SKM-1 (cell line): ENCODE measurements at regions not wholly inside any gene's neighbourhood (a gene's known extent, or its start where the extent isn't known, plus 50 kb on each side); places are given as distances from the start of the nearest gene placed in this dataset.

Experiments used
- DNase-seq: peaks from one replicate; lab custom pipeline; 2025; ENCODE audit not compliant: unreplicated experiment; lab: John Stamatoyannopoulos, UW

DNA sequence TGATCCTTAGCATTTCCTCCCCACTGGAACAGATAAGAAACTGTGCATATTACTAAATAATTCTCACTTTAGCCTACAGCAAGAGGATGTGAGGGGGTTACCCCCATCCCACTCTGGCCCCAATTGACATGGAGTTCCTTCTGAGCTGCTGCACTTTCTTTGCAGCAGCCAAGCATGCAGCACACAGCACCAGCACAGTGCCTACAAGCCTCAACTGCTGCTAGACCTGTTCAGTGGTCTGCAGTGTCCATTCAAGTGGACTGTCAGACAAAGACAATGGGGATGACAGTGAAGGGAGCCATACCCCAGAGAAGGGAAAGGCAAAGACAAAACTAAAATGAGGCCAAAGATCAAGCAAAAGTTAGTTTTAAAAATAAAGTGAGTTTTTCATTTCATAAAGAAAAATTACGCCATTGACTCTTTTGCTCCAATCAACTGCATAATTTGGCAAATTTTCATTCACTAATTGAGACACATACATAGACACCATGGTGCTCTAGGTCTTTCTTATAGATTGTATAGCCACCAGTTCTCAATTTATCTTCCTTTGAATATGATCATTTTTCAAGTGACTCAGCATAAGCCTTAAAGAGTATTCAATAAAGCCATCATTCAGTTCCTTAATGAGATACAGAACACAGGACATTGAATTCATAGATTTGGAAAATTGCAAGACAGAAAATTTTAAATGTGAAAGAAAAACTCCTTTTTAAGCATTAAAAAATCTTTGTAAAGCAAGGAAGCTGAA lies 410.6 kb downstream of the HNRNPD start:
- no peak for DNase-seq

DNA sequence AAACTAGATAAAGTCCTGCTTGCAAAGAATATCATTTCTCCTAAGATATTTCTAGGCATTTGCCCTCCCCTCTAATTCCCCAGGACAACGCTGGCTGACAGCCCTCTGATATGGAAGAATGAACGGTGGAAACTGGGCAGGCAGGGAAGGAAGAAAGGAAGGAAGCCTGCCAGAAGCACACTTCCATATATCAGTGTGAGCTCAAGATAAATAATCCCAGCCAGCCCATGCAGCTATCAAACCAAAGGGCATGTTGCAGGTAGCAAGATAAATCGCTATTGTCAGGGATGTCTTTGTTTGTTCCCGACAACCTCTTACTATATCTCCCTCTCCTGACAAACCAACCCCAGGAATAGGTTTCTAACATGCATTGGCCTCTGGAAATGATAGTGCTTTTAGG lies 412.8 kb downstream of the HNRNPD start:
- no peak for DNase-seq

DNA sequence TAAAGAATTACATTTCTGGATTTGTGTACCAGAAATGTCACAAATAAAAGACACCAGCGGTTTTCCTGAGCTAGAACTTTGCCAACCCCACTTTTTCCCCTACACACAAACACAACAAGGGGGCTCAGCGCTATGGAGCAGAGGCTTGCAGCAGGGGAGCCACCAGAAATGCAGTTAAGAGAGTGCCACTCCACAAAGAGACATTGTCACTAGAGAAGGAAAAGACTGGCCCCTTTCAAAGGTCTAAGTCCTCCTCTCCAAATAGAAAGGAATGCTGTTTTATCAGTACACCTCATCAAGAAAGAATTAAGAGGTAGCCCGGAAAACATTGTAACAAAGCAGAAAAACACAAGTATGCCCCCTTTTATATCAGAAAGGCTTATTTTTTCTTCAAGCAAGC lies 419.5 kb downstream of the HNRNPD start:
- DNase-seq, result no peak

DNA sequence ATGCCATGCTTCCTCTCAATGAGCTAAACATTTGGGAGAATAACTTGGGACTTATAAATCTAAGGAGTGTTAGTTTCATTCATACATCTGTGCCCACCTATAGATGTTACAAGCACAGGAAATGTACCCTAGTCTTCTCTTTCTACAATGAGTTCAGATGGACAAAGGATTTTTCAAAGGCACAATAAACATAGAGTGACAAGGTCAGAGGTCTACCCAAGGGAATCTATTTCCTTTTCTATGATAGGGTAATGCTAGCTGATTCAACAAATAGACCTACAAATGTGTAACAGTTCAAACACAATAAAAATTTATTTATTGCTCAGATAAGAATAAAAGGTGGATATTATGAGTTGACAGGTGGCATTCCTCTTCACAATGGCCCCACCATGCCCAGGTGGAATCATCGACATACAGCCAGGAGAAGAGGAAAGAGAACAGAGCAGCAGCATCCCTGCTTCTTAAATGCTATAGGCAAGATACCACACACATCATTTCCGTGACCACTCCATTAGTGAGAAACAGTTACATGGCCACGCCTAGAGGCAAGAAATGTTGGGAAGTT lies 421.8 kb downstream of the HNRNPD start:
- no peak for DNase-seq

GRCh38 chr4:81946996-81947395 lies 426.8 kb downstream of the HNRNPD start:
- no peak for DNase-seq

DNA sequence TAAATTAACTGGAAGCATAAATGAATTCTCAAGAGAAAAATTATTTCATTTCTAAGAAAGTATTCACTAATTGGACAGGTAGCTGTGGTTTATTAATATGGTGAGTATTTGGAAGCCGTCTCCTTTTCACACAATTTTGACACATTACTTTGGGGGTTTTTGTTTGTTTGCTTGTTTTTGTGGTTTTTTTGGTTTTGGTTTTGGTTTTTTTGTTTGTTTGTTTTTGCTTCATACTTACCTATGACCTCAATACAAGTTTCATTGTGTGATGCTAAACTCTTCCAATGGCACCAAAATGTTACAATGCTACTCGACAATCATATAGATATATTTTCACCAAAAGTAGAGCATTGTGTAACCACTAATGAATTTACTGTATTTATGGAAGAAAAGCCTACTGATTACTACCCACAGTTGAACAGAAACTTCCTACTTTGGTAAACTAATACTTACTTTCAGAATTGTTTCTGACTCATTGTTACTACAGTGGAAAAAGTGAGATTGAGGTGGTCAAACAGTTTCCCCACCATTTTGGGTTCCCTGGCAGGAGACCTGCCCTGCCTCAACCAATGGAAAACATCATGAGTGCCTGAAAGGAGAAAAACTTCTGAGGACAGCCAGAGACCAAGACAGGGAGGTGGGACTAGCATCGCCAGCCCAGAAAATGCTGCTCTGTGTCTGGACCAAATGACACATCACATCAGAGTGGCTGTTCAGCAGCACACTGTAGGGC lies 443.1 kb downstream of the HNRNPD start:
- DNase-seq, result no peak

- DNase-seq, result no peak
These were observed 450.7 kb downstream of the HNRNPD start for GRCh38 chr4:81923140-81923539.

- DNase-seq, result no peak
These were observed 450.6 kb upstream of the RASGEF1B start for GRCh38 chr4:81922313-81922712.

GRCh38 chr4:81921751-81922159 lies 450.0 kb upstream of the RASGEF1B start:
- no peak for DNase-seq

DNA sequence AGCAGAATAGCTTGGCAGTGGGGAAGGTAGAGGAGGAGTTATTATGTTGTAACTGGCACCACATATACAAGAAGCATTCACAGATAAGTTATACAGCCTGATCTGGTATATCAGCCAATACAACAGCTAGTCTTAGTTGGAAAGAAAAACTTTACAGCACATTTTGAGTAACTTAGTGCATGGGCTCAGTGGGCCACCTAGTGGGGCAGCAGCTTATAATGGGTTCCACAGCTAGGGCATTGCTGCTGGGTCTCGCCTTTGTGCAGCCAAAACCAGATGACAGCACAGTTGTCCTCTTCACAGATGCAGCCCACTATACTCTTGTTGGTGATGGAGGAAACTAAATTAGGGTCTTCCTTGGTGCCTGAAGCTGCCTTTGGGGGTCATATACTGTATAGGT lies 448.1 kb upstream of the RASGEF1B start:
- DNase-seq, result no peak

GRCh38 chr4:81919223-81919622 lies 447.5 kb upstream of the RASGEF1B start:
- no peak for DNase-seq

DNA sequence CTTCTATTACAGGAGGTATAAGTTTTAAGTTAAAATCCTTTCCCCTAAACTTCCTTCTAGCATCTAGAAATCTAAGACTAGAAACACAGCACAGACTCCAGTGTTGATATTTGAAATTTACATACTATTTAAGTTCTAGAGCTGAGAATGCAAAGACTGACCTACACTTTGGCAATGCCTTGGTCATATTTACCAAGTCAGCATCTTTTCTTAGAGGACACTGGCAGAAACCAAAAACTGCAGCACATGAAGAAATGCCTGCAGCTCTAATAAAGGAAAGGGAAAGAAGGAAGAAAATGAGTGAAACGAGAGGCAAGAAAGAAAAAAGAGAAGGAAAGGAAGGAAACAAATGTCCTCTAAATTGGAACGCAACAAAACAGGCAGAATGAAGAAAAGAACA lies 443.7 kb upstream of the RASGEF1B start:
- no peak for DNase-seq

GRCh38 chr4:81914623-81915022 lies 442.9 kb upstream of the RASGEF1B start:
- no peak for DNase-seq

DNA sequence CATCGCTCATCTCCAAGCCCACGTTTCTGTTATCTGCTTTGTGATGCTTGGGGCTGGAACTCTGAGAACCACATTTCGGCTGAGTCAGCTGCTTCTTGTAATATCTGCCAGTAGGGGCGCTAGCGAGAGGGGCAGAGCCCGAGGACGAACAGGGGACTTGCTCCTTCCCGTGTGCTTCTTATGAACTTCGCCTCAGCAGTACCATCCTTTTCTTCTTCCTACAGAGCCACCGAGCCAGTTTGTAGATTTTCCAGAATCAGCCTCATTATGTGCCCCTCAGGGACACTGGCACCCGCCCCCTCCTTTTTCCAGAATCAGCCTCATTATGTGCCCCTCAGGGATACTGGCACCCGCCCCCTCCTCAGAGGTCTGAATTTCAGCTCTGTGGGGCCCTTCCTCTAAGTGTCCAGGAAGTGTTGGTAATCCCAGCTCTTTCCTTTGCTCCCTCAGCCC lies 441.7 kb upstream of the RASGEF1B start:
- peak; percentile 70 for DNase-seq

DNA sequence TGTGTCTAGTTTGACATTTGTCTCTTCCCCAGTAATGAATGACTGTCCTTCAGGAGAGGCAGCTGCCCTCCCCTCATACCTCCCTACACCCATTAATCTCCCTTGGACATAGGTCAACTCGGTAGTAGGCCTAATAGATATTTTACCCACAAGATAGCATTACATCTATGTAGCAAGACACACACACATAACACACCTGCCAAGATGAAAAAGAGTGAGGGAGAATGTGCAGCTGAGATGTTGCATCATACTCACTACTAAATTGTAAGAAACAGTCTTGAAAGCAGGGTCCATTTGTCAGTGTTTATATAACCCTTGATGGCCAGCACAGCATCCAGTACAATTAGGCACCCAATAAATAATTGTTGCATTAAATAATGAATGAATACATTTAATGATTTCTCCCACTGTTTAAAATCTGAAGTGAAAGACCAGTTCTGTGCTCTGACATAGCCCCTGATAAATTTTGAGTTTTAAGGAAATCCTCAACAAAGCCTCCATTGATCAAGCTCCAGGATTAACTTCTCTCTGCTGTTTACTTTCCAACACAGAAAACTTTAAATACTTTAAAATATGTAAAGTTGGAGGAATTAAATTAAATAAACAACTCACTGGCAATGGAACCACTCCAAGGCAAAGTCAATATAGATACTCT lies 440.8 kb upstream of the RASGEF1B start:
- no peak for DNase-seq

DNA sequence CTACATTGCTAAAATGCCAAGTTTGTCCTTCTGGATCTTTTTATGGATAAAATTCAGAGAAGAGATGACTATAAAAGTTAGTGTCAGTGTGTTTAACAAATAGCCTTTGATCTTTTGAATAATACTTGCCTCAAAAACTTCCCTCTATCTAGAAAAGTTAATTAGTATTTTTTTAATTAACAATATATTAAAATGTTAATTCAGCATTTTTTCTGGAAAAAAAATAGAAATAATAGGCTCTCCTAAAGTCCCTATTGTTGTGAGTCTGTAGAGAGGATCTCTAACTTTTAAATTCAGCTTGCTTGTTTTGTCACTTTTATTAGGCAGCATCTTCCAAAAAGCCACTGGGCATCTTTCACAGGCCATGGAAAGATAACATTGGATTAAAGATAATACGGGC lies 435.2 kb upstream of the RASGEF1B start:
- no peak for DNase-seq

DNA sequence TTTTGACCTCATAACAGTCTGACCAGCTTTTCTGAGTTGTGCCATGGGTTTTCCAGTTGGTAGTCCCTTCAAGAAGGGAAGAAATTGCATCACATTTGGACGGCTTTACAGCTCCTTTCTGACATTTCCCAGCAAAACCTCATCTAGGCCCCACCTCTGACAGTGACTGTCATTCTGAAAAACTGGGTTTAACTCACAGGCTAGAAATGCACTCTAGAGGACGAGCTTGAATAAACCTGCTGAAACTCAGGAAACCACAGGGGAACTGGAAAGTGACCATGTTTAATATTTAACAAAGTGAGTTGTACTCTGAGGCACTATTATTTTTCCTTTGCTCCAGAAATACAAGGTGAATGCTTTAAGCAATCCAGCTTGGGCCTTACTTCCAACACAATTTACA lies 434.3 kb upstream of the RASGEF1B start:
- no peak for DNase-seq

DNA sequence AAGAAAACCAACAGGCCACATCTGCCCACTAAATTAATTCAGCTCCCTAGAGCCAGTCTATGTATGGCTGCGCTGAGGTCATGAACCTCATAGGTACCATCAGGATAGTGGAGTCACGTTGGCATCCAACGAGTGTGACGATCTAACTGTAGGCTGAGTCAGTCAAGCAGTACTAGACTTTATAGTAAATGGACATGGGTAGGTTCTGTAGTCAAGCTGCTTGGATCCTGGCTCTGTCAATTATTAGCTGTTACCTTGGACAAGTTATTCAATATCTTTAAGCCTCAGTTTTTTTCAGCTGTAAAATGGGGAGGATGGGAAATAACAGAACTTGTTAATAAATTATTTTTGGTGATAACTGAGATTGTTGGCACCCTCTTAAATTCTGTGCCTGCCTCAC lies 432.4 kb upstream of the RASGEF1B start:
- no peak for DNase-seq

DNA sequence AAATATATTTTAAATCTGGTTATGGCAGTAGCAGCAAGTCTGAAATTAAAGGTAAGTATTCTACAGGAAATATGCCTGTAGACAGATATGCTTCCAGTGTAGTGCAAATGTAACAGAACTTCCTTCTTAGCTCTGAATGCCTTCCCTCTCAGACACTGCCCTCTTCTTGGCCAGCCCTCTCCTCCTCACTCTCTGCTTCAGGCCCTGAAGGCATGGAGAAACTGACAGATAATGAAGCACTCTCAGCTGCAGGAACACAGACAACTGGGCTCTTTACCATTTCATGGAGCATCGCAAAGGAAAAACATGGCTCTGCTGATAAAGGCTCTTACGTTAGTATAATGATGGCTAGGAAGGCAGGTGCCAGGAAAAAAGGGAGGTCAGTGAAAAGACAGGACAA lies 431.5 kb upstream of the RASGEF1B start:
- no peak for DNase-seq

DNA sequence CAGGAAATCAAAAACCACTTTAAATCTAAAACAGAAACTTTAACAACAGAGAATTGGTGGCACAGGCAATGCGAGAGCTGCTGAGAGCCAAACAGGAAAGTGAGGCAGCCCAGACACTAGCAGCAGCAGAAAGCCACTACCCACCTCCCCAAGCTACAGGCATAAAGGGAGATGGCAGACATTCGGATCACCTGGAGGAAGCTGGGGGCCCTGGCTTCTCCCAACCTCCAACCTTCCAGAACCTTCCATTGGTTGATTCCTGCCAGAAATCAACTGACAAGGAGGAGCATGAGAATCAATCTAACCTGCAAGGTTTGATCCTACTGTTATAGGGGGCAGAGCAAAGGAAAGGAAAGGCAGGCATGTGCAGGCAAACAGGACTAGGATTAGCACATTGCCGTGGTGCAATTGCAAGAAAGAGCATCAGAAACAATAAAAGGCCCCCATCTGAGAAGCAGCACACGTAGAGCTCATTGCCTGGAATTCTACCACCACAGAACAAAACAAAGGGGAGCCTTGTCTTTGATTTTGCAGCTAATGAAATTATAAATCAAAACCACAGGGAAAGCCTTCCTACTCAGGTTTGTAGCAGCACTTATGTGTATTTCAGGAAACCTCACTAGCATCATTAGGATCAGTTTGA lies 427.3 kb upstream of the RASGEF1B start:
- DNase-seq, result no peak

- no peak for DNase-seq
These were observed 425.2 kb upstream of the RASGEF1B start for GRCh38 chr4:81896936-81897335.
